ENCODE measurements at regions not wholly inside any gene's neighbourhood (a gene's known extent, or its start where the extent isn't known, plus 50 kb on each side); places are given as distances from the start of the nearest gene placed in this dataset.

DNA sequence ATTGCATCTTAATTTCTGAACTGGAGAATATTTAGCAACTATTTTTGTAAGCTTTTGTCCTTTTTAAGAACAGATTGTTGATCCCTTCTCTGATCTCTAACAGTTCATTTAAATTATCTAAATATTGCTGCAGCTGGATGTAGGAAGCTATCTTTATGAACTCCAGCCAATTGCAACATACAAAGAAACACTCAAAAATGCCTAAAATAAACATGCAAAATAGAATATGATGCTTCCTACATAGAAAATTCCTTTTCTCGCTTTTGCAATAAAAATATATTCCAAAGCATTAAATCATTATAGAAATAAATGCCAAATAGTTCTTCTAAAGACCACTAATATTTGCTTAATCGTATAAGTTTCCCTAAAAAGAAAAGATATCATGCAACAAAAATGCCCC, 218.6 kb downstream of the LURAP1L start:
- DNase-seq: no peak
- no peak for TF ChIP-seq GATA1 (IDR thresholded peaks at IDR 0.05; ENCODE audit: low read depth, low read length)
- no peak for TF ChIP-seq POLR2A (IDR thresholded peaks at IDR 0.05; ENCODE audit: low read length)

DNA sequence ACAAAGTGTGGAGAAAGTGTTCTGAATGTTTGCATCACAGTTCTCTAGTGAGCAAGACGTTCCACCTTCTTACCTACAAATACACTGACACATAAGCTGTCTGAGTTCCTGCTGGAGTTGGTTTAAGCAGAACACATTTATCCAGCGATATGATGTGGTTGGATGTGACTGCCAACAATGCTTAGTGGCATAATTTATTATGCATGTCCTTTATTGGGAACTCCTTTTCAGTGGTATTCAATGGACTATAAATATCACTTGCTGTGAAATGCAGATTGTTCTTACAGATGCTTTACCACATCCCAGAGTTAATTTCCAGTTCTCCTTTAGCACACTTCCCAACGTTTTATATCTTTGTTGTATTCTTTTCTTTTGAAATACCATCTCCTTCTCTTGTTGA, 222.2 kb downstream of the LURAP1L start:
- no peak for DNase-seq
- no peak for TF ChIP-seq POLR2A (IDR thresholded peaks at IDR 0.05; ENCODE audit: low read length)

DNA sequence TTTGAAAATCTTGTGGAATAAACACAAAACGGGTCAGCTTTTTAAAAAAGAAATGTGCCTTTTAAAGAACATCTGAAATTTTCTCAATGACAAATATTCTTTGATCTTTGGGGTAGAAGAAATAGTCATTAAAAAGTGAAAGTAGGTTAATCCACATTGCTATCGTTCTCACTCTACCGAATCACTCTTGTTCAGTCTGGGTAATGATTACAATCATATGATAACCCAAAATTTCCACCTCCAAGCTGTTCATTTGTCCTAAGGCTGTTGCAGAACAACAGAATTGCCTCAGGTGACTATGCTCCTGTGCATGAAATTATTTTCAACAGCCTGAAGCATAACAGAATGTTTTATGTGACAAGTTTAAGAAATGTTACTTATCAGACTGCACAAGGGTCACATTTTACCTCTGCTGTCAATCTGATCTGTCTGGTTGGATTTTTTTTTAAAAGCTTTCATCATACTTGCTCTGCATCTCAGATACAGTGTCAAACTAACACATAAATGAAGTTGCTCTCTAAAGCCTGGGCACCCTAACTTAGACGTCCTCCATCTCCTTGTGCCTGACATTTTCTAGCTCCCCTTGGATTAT, 227.3 kb downstream of the LURAP1L start:
- TF ChIP-seq GATA1 (IDR thresholded peaks at IDR 0.05; ENCODE audit: low read depth, low read length) (no peak), POLR2A (IDR thresholded peaks at IDR 0.05; ENCODE audit: low read length) (no peak)
- no peak for DNase-seq

DNA sequence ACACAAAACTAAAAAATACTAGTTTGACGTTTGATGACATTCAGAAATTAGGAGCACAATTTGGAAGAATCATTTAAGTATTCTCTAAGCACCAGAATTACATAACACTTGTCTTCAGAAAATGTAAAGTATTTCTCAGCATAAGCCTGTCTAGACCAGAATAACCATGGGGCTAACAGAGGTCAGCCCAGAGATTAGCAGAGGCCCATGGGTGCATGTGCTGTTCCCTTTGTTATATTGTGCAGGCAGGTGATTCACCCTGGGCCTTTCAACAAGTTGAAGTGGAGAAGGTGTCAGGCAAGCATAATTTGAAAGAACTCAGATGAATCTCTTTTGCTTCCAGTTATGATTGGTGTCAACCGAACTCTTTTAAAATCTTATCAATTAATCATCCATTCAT, 227.9 kb downstream of the LURAP1L start:
- no peak for DNase-seq
- TF ChIP-seq GATA1 (IDR thresholded peaks at IDR 0.05; ENCODE audit: low read depth, low read length) (no peak), POLR2A (IDR thresholded peaks at IDR 0.05; ENCODE audit: low read length) (no peak)

DNA sequence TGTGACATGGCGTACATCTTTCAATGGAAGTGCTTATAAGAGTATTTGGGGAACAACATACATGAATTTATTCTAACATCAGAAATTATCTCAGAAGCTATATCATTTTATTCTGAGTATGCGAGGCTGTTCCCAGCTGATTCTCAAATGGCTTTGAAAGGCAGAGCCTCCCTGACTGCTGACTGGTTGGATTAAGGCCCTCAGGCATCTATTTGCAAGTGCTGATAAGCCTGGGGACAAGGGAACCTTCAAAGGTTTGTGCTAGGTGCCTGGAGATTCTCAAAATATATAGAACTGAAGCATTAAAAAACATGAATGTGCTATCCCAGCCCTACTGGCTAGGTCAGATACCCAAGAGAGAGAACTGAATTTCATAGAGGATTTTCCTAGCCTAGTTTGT, 235.1 kb downstream of the LURAP1L start:
- DNase-seq: no peak

DNA sequence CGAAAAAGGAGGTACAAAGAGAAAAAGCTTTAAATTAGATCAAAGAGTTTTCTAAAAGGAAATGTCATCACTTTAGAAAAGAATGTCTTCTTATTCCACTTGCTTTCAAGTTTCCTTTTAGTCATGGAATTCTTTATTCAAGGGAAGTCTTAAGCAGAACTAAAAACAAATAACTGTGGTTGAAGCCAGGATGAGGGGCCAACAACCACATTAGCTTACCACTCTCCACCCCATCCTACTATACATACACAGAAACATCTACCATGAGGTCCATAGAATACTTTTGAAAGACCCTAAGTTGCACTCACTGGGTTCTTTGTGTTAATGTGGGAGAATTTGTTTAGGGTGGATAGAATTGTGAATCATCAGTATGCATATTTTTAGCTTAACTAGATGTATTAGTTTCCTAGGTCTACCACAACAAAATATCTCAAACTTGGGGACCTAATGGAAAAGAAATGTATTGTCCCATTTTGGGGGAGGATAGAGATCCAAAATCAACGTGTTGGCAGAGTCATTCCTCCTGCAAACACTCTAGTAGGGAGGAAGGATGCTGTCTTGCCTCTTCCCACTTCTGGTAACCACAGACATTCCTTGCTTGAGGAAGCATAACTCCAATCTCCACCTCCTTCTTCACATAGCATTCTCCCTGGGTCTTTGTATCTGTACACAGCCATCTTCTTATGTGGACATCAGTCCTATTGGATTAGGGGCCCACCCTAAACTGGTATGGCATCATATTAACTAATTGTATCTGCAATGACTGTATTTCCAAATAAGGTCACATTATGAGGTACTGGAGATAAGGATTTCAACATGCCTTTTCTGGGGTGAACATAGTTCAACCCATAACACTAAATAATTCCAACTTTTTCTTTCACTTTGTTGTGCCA, 239.4 kb downstream of the LURAP1L start:
- TF ChIP-seq GATA1 (IDR thresholded peaks at IDR 0.05; ENCODE audit: low read depth, low read length) (no peak), POLR2A (IDR thresholded peaks at IDR 0.05; ENCODE audit: low read length) (no peak)
- no peak for DNase-seq

More for the DNA sequence above, 235.1 kb downstream of the LURAP1L start:
- TF ChIP-seq POLR2A (IDR thresholded peaks at IDR 0.05; ENCODE audit: low read length) (no peak), GATA1 (IDR thresholded peaks at IDR 0.05; ENCODE audit: low read depth, low read length) (no peak)

DNA sequence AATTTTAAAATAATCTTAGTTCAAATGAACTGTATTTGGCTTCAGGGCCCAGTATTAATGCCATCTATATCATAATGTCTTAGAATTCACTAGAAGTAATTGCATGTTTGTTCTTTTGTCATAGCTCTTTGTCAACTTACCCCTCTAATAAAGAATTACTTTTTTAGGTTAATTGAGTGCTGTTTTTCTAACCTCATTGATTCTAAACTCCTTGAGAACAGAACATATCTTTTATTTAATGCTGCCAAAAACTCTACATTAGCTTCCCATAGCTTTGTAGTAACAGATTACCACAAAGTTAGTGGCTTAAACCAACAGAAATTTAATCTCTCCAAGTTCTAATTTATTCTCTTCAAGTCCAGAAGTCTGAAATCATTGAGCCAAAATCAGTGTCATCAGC, 242.4 kb downstream of the LURAP1L start:
- TF ChIP-seq GATA1 (IDR thresholded peaks at IDR 0.05; ENCODE audit: low read depth, low read length) (no peak), POLR2A (IDR thresholded peaks at IDR 0.05; ENCODE audit: low read length) (no peak)
- no peak for DNase-seq

DNA sequence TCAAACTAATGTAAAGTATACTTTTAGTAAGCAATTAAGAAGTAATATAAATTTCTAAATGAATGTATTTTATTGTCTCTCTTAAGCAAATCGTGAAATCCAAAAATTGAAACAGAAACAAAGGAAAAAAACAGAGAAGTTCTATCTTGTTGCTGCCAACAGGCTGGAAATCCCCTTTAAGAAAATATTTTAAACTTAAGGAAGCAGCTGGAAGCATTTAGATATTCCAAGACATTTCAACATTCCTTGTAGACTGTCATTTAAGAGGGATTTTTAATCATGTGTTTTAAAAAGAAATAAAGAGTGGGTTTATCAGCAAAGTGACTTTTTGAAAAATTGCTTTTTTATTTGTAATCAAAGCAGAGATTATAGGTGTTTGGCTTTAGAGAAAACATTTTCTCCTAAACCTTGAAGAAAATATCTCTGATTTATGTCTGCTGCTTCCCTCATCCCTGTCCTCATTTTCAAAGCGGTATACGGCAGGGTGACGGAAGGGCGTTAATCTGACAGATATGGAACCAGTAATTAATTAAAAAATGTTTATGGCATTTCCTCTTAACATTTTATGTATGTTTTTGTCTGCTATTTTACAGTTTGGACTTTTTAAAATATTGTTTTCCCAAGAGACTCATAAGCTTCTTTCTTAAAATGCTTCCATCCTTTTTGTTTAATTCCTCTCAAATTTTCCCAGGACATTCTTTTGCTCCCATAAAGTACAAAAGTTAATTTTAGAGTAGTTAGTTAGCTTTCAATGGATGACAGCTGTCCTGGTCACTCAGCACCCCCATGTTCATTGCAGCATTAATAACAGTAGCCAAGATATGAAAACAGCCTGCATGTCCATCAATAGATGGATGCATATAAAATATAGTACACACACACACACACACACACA, 245.6 kb downstream of the LURAP1L start:
- no peak for DNase-seq
- TF ChIP-seq GATA1 (IDR thresholded peaks at IDR 0.05; ENCODE audit: low read depth, low read length) (no peak), POLR2A (IDR thresholded peaks at IDR 0.05; ENCODE audit: low read length) (no peak)

DNA sequence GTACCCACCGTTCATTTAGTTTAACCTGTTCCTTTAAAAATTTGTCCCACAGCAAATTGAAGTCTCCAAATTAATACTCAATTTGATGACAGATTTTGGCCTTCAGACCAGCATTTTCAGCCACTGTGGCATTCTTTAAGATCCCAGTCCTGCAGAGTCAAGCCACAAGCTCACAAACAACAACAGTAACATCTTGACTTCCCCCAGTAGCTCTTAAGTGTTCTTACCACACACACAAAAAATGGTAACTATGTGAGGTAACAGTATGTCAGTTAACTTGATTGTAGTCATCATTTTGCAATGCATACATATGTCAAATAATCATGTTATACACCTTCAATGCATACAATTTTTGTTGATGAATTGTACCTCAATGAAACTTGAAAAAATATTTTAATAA, 247.9 kb downstream of the LURAP1L start:
- TF ChIP-seq POLR2A (IDR thresholded peaks at IDR 0.05; ENCODE audit: low read length) (no peak), GATA1 (IDR thresholded peaks at IDR 0.05; ENCODE audit: low read depth, low read length) (no peak)
- no peak for DNase-seq

DNA sequence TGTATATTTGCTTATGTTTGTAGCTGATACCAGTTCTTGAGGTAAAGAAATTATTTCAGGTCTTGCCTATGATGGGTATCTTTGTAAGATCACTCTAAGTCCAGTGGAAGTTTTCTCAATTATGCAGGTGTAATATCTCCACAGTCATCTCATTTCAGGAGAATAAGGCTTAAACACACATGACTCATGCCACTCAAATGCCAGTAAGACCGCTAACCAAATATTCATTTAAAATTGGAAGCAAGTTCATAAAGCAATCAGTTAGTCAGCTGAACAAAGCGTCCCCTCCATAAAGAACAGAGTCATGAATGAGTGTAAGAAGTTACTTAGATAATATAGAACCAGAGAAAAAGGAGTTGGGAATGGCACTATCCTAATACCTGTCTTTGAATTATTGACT, 248.7 kb downstream of the LURAP1L start:
- no peak for TF ChIP-seq GATA1 (IDR thresholded peaks at IDR 0.05; ENCODE audit: low read depth, low read length)
- TF ChIP-seq POLR2A (IDR thresholded peaks at IDR 0.05; ENCODE audit: low read length): no peak
- no peak for DNase-seq

DNA sequence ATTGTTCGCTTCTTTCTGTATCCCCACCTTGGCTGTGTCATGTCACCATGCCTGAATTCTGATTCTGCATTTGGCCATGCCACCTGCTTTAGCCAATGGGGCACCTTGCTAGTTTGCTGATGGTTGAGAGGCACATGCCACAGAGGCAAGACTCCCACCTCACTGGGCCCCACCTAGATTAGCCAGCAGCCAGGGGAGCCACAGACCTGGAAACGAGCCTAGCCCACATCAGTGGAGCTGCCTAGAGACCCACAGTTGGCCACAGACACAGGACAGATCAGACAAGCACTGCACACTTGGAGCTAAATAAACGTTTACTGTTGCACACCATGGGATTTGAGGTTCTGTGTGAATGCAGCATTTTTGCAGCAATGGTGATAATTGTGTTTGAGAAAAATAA, 252.1 kb downstream of the LURAP1L start:
- no peak for TF ChIP-seq GATA1 (IDR thresholded peaks at IDR 0.05; ENCODE audit: low read depth, low read length)
- TF ChIP-seq POLR2A (IDR thresholded peaks at IDR 0.05; ENCODE audit: low read length): no peak
- DNase-seq: no peak

DNA sequence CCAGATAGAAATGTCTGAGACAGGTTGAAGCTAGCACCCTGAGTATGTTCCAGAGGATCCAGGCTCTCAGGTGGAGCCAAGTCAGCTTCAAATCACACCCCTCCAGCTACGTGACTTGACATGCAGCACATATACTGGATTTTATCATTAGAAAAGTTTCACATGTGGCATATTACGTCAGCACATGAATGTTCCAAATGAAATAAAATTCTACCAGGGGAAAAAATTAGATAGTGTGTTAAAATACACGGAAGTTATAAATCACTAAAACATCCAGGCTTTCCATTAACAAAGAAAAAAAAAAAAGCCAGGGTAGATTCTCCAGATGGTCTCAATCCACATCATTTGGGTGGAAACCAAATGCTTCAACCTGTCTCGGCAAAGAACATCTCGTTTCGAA, 251.6 kb downstream of the MPDZ start:
- no peak for TF ChIP-seq GATA1 (IDR thresholded peaks at IDR 0.05; ENCODE audit: low read depth, low read length)
- no peak for TF ChIP-seq POLR2A (IDR thresholded peaks at IDR 0.05; ENCODE audit: low read length)
- no peak for DNase-seq

DNA sequence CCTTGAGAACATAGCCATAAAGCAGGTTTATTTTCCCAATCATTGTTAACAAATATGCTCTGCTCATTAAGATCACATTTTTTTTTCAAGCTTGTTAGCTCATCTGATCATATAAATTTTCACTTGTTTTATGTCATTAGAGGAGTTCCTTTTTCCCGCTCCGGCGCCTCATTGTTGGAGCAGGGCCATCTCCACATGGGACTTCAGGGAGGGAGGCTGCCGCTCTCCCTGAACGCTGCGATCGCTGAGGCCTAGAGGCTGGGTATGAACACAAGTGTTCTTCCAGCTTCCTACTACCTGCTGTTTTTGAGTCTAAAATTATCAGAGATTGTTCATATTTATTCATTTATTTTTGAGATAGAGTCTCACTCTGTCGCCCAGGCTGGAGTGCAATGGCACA, 246.9 kb downstream of the MPDZ start:
- DNase-seq: no peak

More for the DNA sequence above, 246.9 kb downstream of the MPDZ start:
- TF ChIP-seq GATA1 (IDR thresholded peaks at IDR 0.05; ENCODE audit: low read depth, low read length) (no peak), POLR2A (IDR thresholded peaks at IDR 0.05; ENCODE audit: low read length) (no peak)
